ENCODE measurements at regions not wholly inside any gene's neighbourhood (a gene's known extent, or its start where the extent isn't known, plus 50 kb on each side); places are given as distances from the start of the nearest gene placed in this dataset.

GRCh38 chr18:57991552-57991951 lies 52.5 kb upstream of the NEDD4L start:
- DNase-seq (ENCODE audit: low spot score) = no peak

DNA sequence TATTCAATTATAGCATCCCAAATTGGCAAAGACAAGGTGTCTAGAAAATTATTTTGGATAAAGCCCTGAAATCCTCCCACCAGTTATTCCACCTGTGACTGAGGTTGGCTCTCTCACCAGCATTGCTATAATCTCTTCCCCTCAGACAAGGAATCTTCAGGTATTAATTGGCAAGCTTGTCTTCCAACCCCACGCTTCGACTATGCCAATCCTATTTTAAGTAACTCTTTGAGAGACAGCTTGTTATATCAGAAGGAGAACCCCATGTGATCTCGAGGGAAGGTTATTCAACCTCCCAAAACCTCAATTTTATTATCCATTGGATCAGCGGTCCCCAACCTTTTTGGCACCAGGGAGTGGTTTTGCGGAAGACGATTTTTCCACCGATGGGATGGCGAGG lies 54.5 kb upstream of the NEDD4L start:
- no peak for DNase-seq (ENCODE audit: low spot score)

- DNase-seq (ENCODE audit: low spot score) = no peak
Observed at GRCh38 chr18:57984490-57985115, 59.4 kb upstream of the NEDD4L start.

GRCh38 chr18:57983965-57984364 lies 60.1 kb upstream of the NEDD4L start:
- no peak for DNase-seq (ENCODE audit: low spot score)

- no peak for DNase-seq (ENCODE audit: low spot score)
Observed at GRCh38 chr18:57983472-57983871, 60.6 kb upstream of the NEDD4L start.

DNA sequence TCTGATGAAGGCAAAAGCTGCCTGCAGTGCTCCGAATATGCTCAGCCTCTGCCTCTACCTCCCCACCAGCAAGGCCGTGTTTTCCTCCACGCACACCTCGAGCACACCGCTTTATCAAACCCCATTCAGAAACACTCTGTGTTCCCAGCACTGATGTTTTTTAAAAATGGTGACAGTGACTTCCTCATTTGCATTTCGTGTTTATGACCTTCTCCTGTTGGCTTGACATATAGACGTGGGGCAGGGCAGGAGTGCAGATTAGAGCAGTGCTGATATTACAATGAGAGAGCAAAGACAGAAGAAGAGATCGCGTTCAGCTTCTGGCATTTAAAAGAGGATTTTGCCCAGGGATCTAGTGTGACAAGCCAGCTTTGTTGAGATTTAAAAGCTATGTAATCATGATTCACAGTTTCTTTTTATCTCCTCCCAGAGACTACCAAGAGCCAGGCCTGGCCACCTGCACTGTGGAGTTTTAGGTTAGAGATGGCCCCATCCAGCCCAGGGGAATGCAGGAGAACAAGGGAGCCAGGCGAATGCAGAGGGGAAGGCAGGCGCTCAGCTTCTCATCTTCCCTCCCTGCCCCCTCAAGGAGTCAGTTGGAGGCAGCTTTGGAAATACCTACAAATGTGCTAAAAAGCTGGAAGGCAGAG lies 61.5 kb upstream of the NEDD4L start:
- no peak for DNase-seq (ENCODE audit: low spot score)

DNA sequence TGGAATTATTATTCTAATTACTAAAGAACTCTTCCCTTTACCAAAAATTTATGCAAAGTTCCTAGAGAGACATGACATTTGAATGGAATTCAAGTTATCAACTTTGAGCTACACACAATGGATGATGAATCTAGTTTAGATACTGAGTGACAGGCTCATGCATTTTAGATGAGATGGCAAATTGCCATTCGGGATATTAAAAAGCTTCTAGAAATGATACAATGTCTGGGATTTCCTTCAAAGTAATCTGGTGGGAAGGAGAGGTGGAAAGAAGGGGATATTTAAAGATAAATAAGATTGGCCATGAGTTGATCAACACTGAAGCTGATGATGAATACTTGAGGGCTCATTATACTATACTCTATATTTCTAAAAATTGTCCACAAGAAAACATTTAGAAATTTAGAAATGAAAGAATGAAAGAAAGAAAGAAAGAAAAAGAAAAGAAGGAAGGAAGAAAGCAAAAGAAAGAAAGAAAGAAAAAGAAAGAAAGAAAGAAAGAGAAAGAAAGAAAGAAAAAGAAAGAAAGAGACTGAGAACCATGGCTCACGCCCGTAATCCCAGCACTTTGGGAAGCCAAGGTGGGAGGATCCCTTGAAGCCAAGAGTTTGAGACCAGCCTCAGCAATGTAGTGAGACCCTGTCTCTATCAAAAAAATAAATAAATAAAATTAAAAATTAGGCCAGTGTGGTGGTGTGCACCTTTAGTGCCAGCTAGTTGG lies 62.6 kb upstream of the NEDD4L start:
- no peak for DNase-seq (ENCODE audit: low spot score)

- DNase-seq (ENCODE audit: low spot score) = no peak
Observed at GRCh38 chr18:57980573-57981307, 63.3 kb upstream of the NEDD4L start.

DNA sequence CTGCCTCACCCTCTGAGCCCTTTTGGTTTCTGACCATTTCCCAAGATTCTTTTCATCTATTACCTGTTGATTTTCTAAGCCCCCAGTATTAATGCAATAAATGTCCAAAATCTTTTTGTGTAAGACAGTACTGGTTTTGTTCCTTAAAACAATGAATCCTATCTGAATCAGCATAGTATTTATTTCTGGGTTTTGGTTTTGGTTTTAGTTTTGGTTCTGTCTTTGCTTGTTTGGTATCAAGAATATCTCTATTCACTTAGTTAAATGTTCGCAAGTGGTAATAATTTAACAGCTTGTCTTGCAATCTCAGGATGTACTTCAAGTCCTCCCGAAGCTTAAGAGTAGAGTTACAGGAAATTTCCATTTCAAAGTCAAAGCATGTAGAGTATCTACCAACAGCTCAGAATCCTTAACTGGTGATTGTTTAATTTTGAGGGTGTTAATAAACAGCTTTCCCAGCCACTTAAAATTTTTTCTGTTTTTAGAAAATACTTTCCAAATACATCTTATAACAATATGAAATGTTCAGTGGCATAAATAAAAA lies 67.7 kb upstream of the NEDD4L start:
- DNase-seq (ENCODE audit: low spot score) = peak; percentile 11

DNA sequence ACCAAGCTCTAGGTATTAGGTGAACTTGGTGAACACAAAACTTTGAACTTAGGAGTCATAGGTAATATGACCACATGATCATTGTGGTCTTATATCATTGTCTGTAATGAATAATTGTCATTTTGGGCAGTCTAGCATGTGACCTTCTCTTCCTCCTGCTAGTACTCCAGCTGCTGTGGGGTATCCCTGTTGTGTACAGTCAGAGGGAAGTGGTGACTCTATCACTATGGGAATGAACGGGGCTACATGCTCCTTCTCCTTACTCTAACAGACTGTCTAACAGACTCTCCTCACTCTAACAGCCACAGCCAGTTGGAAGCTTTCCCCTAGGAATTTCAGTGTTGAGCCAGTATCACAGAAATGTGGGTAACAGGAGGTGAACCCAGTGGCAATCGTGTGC lies 68.2 kb upstream of the NEDD4L start:
- peak; percentile 13 for DNase-seq (ENCODE audit: low spot score)

DNA sequence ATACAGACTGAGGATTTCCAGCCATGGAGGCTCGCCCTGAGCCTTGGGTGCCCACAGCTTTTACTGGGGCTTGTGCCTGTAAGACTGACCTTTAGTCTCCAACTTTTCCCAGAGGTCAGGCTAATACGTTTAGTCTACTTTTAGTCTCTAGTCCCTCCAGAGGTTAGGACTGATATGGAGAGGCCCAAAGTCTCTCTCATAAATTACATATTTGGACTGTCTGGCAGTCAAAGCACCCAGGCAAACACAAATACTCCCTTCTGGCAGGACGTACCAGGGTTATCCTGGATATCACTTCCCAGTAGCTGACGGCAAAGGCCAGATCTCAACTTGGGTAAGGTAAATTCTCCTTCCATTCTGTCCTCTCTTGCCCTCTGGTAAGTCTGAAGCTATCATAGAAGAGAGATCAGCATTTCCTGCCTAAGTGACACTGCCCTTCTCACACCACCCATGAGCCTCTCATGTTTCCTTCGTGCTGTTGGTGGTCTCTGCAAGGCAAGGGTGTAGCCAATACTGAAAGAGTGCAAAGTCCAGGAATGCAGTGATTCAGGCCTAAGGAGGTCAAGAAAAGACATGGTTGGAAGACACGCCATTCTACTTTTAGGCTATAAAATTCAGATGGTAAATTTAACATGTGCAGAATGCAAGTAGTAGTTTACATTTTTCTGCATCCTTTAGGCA lies 69.3 kb upstream of the NEDD4L start:
- DNase-seq (ENCODE audit: low spot score) = no peak

GRCh38 chr18:57973889-57974288 lies 70.1 kb upstream of the NEDD4L start:
- DNase-seq (ENCODE audit: low spot score) = no peak

DNA sequence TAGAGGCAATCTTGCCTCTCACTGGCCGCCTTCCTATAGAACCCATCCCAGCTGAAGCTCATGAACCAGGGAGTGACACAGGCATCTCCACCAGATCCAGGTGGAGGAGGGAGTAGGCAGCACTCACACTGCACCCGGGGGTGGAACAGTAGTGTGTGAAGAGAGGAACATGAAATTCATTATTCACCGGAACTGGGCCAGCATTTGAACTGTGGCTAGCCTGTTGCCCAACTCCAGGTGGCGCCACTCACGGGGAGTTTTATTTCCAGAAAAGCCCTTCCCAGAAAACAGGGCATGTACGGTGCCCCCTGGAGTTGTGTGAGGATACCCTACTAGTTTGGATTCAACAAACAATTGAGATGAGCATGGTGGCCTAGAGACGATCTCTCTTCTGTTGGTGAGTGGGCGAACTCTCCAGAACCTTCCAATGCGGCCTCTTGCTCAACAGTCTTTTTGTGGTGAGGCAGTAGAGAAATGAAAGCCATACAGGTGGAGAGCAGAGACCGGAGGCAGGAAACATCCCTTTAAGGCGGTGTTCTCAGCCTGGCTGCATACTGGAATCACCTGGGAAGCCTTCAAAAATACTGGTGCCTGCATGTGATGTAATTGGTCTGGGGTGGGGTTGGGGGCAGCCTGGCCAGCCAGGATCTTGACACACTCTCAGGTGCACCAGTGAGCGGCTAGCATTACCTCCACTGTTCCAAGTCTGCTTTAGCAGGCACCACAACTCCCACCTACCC lies 73.5 kb upstream of the NEDD4L start:
- DNase-seq (ENCODE audit: low spot score) = no peak

GRCh38 chr18:57969824-57970223 lies 74.2 kb upstream of the NEDD4L start:
- DNase-seq (ENCODE audit: low spot score) = no peak

- no peak for DNase-seq (ENCODE audit: low spot score)
Observed at GRCh38 chr18:57965246-57965645, 78.8 kb upstream of the NEDD4L start.

DNA sequence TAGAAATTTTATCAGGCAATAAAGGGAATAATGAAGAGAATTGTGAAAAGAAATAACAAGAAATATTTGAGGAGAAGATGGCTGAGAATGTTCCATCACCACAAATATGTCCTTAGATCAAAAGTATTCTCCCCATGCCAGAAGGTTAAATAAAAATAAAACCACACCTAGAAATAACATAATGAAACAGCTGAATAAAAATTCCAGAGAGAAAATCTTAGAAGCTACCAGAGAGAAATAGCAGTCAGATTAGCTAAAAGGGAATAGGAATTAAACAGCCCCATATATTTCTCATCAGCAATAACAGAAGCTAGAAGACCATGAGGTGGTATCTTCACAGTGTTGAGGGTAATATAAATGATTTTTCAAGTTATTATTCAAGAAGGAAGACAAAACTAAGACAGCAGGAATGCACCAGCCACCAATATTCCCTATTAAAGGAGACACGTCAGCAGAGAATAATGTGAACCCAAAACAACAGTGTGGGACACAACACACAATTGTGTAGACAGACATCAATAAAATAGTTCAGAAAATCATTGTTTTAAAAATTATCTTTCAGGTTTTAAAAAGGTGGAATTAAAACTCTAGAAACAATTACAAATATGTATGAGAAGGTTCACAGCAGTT lies 82.0 kb upstream of the NEDD4L start:
- DNase-seq (ENCODE audit: low spot score) = no peak

DNA sequence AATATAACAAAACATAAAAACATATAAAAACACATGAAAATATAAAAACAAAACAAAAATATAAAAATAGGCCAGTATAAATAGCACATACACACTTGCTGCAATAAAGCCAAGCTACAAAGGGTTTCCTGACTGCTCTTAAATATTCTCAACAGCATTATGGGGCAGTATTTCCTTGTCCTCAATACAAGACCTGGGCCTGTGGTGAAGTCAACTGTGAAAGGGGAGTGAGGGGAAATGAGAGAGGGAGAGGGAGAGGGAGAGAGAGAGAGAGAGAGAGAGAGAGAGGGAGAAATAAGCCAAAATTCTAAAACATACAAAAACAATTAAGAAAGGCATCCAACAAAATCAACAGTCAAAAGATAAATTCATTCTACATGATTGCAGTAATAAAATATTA lies 82.6 kb upstream of the NEDD4L start:
- no peak for DNase-seq (ENCODE audit: low spot score)

GRCh38 chr18:57959278-57959677 lies 84.7 kb upstream of the NEDD4L start:
- DNase-seq (ENCODE audit: low spot score) = peak; percentile 17

DNA sequence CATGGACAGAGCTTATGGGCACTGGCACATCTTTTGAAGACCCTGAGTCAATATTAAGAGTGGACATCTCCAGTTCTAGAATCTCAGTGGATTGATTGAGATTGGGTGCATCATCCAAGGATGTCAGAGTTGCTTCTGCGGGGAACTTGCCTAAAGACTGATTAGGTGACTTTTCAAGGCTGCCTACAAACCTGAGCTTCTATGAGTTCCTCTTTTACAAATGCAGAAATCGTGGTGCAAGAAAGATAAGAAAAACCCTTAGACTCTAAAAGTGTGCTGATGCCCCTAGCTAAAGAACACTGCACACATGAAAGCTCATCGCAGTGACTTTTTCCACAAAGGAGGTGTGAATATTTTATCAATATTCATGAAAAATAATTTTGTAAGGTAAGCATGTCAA lies 86.8 kb upstream of the NEDD4L start:
- no peak for DNase-seq (ENCODE audit: low spot score)

- DNase-seq (ENCODE audit: low spot score) = no peak
Observed at GRCh38 chr18:57956491-57956890, 87.5 kb upstream of the NEDD4L start.

DNA sequence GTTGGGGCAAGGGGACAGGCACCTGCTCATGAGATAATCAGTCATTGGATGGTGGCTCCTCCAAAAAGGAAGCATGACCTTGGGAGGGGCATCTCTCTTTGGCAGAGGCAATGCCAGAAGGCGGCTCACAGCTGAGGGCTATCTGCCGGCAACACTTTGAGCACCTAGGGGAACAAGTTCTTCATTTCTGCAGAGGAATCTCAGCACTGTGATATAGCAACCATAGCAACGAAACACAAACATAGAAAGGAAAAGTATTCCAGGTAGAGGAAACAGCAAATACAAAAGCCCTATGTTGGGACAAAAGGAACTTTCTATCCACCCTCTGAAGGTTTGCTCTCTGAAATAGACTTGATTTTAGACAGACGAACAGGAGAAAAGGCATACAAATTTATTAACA lies 89.1 kb upstream of the NEDD4L start:
- no peak for DNase-seq (ENCODE audit: low spot score)
